Esophagus squamous epithelium (tissue), 5 donors: ENCODE measurements at regions not wholly inside any gene's neighbourhood (a gene's known extent, or its start where the extent isn't known, plus 50 kb on each side); places are given as distances from the start of the nearest gene placed in this dataset.

Source experiments
- DNase-seq: peaks from one replicate; lab custom pipeline; 2025; lab: John Stamatoyannopoulos, UW
- H3K27ac ChIP-seq, 4 donors: fragments of 200-600 bp; sonication (generic); one replicate each; pipeline ENCODE4 v1.5.1; 2016 to 2019; ENCODE audit warnings: mild to moderate bottlenecking in 1 of 4
- H3K27me3 ChIP-seq, 4 donors: fragments of 200-600 bp; sonication (generic); 1 replicate in 3 of 4; 2 replicates in 1 of 4; pipeline versions ENCODE4 v1.5.1 to v1.6.0; 2017 to 2021; ENCODE audit warnings: antibody characterized with exemption in 1 of 4
- H3K36me3 ChIP-seq, 3 donors: fragments of 200-600 bp; sonication (generic); one replicate each; pipeline ENCODE4 v1.5.1; 2016 to 2019
- H3K4me1 ChIP-seq, 3 donors: fragments of 200-600 bp; sonication (generic); one replicate each; pipeline ENCODE4 v1.5.1; 2017 to 2019
- H3K4me3 ChIP-seq, 4 donors: fragments of 200-600 bp; sonication (generic); 1 replicate in 3 of 4; 2 replicates in 1 of 4; pipeline ENCODE4 v1.5.1; 2016 to 2019; ENCODE audit warnings: mild to moderate bottlenecking in 2 of 4, moderate library complexity in 1 of 4
- H3K9me3 ChIP-seq, 3 donors: fragments of 200-600 bp; sonication (generic); one replicate each; pipeline ENCODE4 v1.5.1; 2016 to 2019
- POLR2A ChIP-seq, 4 donors: fragments of 450-650 bp; IDR thresholded peaks; one replicate each; pipeline ENCODE4 v1.6.1; 2017; ENCODE audit warnings: antibody characterized with exemption in 4 of 4, mild to moderate bottlenecking in 4 of 4, moderate library complexity in 3 of 4
- WGBS, 2 donors: methylation state at CpG; one replicate each; pipeline ENCODE4 v1.1.5; 2018; 5-methylcytosine and 5-hydroxymethylcytosine counted together
- intact Hi-C: fragments of 100-400 bp; cut with DNase I; formaldehyde crosslinking; loops from one replicate; pipeline ENCODE4 v1.15.0; 2022
- TF ChIP-seq, protein P1 (sequence below), 6 experiments: fragments of 450-650 bp in 4 of 6; fragments of 200-600 bp in 2 of 6; sonication (generic) in 2 of 6; IDR thresholded peaks; one replicate each; pipeline ENCODE4 v1.5.1; 2016 to 2019; ENCODE audit warnings: antibody characterized with exemption in 6 of 6, mild to moderate bottlenecking in 4 of 6, moderate library complexity in 4 of 6
- donor health status: DM: yes; HTN: yes; CAD: no.

DNA sequence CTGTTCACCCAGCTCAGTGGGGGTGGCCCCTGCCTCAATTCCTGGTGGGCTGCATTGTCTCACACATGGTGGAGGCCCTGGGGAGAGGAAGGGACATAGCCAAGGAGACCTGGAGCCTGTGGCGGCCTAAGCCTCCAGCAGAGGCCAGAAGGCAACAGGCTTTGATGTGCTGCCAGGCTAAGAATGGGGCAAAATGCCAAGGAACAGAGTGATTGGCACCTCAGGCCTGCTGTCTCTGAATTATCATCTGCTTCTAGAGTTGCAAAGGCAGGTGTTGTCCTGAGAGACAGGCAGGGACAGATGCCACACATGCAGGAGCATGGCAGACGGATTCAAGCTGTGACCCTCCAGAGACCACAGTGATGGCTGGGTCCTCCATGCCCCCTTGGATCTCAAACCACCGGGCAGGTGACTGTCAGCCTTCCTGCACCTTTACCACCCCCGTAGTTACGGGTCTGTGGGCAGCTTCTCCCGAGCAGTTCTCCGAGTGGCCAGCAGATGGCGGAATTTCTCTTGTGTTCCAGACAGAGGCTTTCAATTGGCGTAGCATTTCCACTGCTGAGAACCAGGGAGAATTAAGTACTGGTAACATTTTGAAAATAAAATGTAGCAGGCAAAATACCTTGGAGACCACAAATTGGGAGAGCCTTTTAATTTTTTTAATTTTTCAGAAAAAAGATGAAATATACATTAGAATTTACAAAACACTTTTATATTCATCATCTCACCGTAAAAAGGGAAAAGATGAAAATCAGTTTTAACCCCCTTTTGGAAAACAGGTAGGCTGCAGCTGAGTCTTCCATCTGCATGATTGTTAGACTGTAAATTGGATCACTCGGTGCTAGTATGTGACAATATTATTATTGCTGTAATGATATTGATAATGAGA, 525.5 kb upstream of the CFAP20DC start:
- intact Hi-C loops, result loop anchor here (5.0 to 10.0 kb wide), 2 partner anchors 232 to 279 kb away; no protein-coding TSS in a partner anchor
- TF ChIP-seq, protein P1, sequence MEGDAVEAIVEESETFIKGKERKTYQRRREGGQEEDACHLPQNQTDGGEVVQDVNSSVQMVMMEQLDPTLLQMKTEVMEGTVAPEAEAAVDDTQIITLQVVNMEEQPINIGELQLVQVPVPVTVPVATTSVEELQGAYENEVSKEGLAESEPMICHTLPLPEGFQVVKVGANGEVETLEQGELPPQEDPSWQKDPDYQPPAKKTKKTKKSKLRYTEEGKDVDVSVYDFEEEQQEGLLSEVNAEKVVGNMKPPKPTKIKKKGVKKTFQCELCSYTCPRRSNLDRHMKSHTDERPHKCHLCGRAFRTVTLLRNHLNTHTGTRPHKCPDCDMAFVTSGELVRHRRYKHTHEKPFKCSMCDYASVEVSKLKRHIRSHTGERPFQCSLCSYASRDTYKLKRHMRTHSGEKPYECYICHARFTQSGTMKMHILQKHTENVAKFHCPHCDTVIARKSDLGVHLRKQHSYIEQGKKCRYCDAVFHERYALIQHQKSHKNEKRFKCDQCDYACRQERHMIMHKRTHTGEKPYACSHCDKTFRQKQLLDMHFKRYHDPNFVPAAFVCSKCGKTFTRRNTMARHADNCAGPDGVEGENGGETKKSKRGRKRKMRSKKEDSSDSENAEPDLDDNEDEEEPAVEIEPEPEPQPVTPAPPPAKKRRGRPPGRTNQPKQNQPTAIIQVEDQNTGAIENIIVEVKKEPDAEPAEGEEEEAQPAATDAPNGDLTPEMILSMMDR (IDR thresholded peaks at IDR 0.05), result peak; percentile 89 to 99 (median 96)
- no peak for TF ChIP-seq POLR2A (IDR thresholded peaks at IDR 0.05)
- Histone ChIP-seq H3K4me3 (no peak overlapping the region), H3K27ac (no peak overlapping the region), H3K9me3 (no peaks in the 10 kb centered on the region), H3K4me1 (peaks cover 0 to 21% (median 0%) of the 10 kb centered on the region in 3 donors), H3K27me3 (no peaks in the 10 kb centered on the region), H3K36me3 (no peaks in the 10 kb centered on the region)
- 19 to 53% methylated on average over 4 to 10 of the region's 11 CpGs for WGBS, 2 donors
- DNase-seq, result peak; percentile 5

DNA sequence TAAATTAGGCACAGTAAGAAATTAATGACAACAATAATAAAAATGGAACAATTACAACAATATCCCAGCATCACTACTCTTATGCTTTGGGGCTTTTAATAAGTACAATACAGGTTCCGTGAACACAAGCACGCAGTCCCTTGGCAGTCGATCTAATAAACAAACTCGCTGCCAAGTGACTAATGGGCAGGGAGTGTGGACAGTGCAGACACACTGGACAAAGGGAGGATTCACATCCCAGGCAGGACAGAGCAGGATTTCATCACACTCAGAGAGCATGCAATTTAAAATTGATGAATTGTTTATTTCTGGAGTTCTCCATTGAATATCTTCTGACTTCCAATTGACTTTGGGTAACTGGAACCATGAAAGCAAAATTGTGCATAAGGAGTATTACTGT, 524.1 kb upstream of the CFAP20DC start:
- WGBS, 2 donors, result 41 to 67% methylated on average over 4 of the region's 4 CpGs
- no peaks in the 10 kb centered on the region for H3K36me3 ChIP-seq
- H3K27ac ChIP-seq, result no peak overlapping the region
- DNase-seq, result no peak
- peaks cover 0 to 7% (median 0%) of the 10 kb centered on the region in 4 donors for H3K27me3 ChIP-seq
- intact Hi-C loops, result loop anchor here (10.0 kb wide), 1 partner anchor 281 kb away; no protein-coding TSS in a partner anchor
- H3K9me3 ChIP-seq, result no peaks in the 10 kb centered on the region
- no peak for TF ChIP-seq POLR2A (IDR thresholded peaks at IDR 0.05)
- TF ChIP-seq, protein P1 (IDR thresholded peaks at IDR 0.05), result no peak
- H3K4me1 ChIP-seq, result peaks cover 0 to 21% (median 0%) of the 10 kb centered on the region in 3 donors
- no peak overlapping the region for H3K4me3 ChIP-seq

DNA sequence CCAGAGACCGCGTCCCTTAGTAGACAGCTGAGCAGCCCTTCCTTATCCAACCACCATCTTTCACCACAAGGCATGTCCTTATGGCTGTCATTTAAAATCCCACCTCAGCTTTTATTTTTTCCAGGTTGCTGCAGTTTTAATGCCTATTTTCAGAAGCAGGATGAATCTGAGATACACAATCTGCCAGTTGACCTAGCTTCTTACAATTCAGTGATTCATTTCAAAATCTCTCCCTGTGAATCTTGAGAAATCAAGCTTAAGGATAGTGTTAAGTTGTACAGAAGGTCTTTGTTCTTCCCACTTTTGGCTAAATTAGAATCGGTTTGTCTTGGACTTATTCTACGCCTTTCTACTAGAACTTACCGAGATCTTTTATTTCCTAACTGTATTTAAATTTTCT, 522.3 kb upstream of the CFAP20DC start:
- Histone ChIP-seq H3K4me3 (no peak overlapping the region), H3K27ac (no peak overlapping the region), H3K36me3 (no peaks in the 10 kb centered on the region), H3K9me3 (no peaks in the 10 kb centered on the region), H3K27me3 (peaks cover 0 to 7% (median 0%) of the 10 kb centered on the region in 4 donors), H3K4me1 (peaks cover 0 to 17% (median 0%) of the 10 kb centered on the region in 3 donors)
- 93 to 97% methylated on average over 5 of the region's 5 CpGs for WGBS, 2 donors
- no peak for TF ChIP-seq POLR2A (IDR thresholded peaks at IDR 0.05)
- TF ChIP-seq, protein P1 (IDR thresholded peaks at IDR 0.05), result no peak
- intact Hi-C loops, result loop anchor here (10.0 kb wide), 1 partner anchor 283 kb away; no protein-coding TSS in a partner anchor
- DNase-seq, result no peak

DNA sequence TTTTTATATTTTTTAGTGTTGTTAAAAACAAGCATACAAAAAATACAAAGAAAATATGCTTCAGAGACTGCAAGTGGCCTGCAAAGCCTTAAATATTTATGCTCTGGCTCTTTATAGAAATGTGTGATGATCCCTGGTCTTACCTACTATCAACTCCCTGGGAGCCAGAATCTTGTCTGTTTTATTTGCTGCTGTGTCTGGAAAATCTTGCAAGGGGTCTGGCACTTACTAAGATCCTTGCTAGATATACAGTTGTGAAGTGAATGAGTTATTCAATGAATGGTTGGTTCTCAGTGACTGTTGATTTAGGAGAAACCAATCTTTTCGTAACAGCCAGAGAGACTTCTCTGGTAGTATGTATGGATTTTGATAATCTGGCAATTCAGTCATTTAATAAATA, 521.0 kb upstream of the CFAP20DC start:
- H3K4me3 ChIP-seq, result no peak overlapping the region
- 94 to 100% methylated on average over 1 of the region's 1 CpG for WGBS, 2 donors
- TF ChIP-seq, protein P1 (IDR thresholded peaks at IDR 0.05), result no peak
- no peak for TF ChIP-seq POLR2A (IDR thresholded peaks at IDR 0.05)
- peaks cover 0 to 30% (median 0%) of the 10 kb centered on the region in 3 donors for H3K4me1 ChIP-seq
- intact Hi-C loops, result loop anchor here (10.0 kb wide), 1 partner anchor 284 kb away; no protein-coding TSS in a partner anchor
- no peaks in the 10 kb centered on the region for H3K9me3 ChIP-seq
- DNase-seq, result no peak
- H3K27me3 ChIP-seq, result peaks cover 0 to 7% (median 0%) of the 10 kb centered on the region in 4 donors
- H3K27ac ChIP-seq, result no peak overlapping the region
- H3K36me3 ChIP-seq, result no peaks in the 10 kb centered on the region

DNA sequence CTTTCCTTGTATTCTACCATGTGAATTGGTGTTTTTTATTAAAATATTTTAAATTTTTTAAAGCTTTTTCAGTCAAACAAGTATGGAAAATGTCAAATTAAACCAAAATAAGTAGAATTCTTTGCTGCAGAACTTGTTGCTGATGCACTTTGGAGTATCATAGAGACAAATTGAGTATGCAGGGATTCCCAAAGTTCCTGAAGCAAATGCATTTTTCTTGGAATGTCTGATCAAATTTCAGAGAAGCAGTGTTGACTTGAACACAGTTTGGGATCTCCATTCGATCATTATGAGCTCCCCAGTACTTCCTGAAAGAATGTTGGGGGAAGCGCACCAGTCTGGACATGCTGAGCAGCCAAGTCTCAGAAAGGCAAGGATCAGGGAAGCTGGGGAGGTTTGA, 517.8 kb upstream of the CFAP20DC start:
- no peak for DNase-seq
- H3K27ac ChIP-seq, result no peak overlapping the region
- no peak overlapping the region for H3K4me3 ChIP-seq
- no peaks in the 10 kb centered on the region for H3K36me3 ChIP-seq
- H3K27me3 ChIP-seq, result peaks cover 0 to 7% (median 0%) of the 10 kb centered on the region in 4 donors
- intact Hi-C loops, result no loop called here
- 65 to 69% methylated on average over 2 of the region's 2 CpGs for WGBS, 2 donors
- H3K4me1 ChIP-seq, result peaks cover 0 to 17% (median 0%) of the 10 kb centered on the region in 3 donors
- TF ChIP-seq, protein P1 (IDR thresholded peaks at IDR 0.05), result no peak
- TF ChIP-seq POLR2A (IDR thresholded peaks at IDR 0.05), result no peak
- H3K9me3 ChIP-seq, result no peaks in the 10 kb centered on the region
